ENCODE measurements at regions not wholly inside any gene's neighbourhood (a gene's known extent, or its start where the extent isn't known, plus 50 kb on each side); places are given as distances from the start of the nearest gene placed in this dataset.
"Not testable (repeated sequence)": the region's sequence is repeated elsewhere in the genome, so short reads cannot be mapped to it uniquely, and the experiment has no call there.

GRCh38 chr7:20491284-20491683 is 124.2 kb upstream of the ABCB5 start:
- Histone ChIP-seq H3K4me3 (no peak overlapping the region), H3K36me3 (no peaks in the 10 kb centered on the region), H3K9me3 (peaks cover 0 to 32% (median 22%) of the 10 kb centered on the region in 3 donors), H3K27ac (no peak overlapping the region), H3K4me1 (no peaks in the 10 kb centered on the region), H3K27me3 (peaks cover 0 to 26% (median 0%) of the 10 kb centered on the region in 4 donors)
- no peak for DNase-seq
- TF ChIP-seq POLR2A (IDR thresholded peaks at IDR 0.05), result no peak
- TF ChIP-seq, protein P1, sequence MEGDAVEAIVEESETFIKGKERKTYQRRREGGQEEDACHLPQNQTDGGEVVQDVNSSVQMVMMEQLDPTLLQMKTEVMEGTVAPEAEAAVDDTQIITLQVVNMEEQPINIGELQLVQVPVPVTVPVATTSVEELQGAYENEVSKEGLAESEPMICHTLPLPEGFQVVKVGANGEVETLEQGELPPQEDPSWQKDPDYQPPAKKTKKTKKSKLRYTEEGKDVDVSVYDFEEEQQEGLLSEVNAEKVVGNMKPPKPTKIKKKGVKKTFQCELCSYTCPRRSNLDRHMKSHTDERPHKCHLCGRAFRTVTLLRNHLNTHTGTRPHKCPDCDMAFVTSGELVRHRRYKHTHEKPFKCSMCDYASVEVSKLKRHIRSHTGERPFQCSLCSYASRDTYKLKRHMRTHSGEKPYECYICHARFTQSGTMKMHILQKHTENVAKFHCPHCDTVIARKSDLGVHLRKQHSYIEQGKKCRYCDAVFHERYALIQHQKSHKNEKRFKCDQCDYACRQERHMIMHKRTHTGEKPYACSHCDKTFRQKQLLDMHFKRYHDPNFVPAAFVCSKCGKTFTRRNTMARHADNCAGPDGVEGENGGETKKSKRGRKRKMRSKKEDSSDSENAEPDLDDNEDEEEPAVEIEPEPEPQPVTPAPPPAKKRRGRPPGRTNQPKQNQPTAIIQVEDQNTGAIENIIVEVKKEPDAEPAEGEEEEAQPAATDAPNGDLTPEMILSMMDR (IDR thresholded peaks at IDR 0.05), result no peak
- intact Hi-C loops (cut with DNase I), result no loop called here

- intact Hi-C loops (cut with DNase I), result no loop called here
- H3K4me1 ChIP-seq, result no peaks in the 10 kb centered on the region
- TF ChIP-seq, protein P1 (IDR thresholded peaks at IDR 0.05), result no peak
- no peak for TF ChIP-seq POLR2A (IDR thresholded peaks at IDR 0.05)
- H3K36me3 ChIP-seq, result no peaks in the 10 kb centered on the region
- no peak overlapping the region for H3K27ac ChIP-seq
- H3K27me3 ChIP-seq, result peaks cover 0 to 41% (median 0%) of the 10 kb centered on the region in 4 donors
- no peak for DNase-seq
- H3K9me3 ChIP-seq, result peaks cover 0 to 18% (median 0%) of the 10 kb centered on the region in 3 donors
- no peak overlapping the region for H3K4me3 ChIP-seq
These were observed 120.9 kb upstream of the ABCB5 start for GRCh38 chr7:20494566-20494965.

DNA sequence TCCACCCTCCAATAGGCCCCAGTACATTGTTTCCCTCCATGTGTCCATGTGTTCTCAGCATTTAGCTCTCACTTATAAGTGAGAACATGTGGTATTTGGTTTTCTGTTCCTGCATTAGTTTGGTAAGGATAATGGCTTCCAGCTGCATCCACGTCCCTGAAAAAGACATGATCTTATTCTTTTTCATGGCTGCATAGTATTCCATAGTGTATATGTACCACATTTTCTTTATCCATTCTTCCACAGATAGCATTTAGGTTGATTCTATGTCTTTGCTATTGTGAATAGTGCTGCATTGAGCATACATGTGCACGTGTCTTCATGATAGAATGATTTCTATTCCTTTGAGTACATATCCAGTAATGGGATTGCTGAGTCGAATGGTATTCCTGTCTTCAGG is 114.0 kb upstream of the ABCB5 start:
- intact Hi-C loops (cut with DNase I), result not testable (repeated sequence)
- WGBS, 2 donors, result 79 to 90% methylated on average over 3 of the region's 3 CpGs

GRCh38 chr7:20503278-20503950 is 112.1 kb upstream of the ABCB5 start:
- intact Hi-C loops (cut with DNase I), result no loop called here
- no peak overlapping the region for H3K4me3 ChIP-seq
- no peak for DNase-seq
- no peaks in the 10 kb centered on the region for H3K36me3 ChIP-seq
- H3K4me1 ChIP-seq, result no peaks in the 10 kb centered on the region
- TF ChIP-seq, protein P1 (IDR thresholded peaks at IDR 0.05), result no peak
- no peak for TF ChIP-seq POLR2A (IDR thresholded peaks at IDR 0.05)
- H3K27ac ChIP-seq, result no peak overlapping the region
- WGBS, 2 donors, result 72 to 80% methylated on average over 3 of the region's 3 CpGs
- H3K9me3 ChIP-seq, result peaks cover 0 to 3% (median 0%) of the 10 kb centered on the region in 3 donors
- peaks cover 0 to 3% (median 0%) of the 10 kb centered on the region in 4 donors for H3K27me3 ChIP-seq

More for the DNA sequence above, 114.0 kb upstream of the ABCB5 start:
- not testable (repeated sequence) for H3K4me1 ChIP-seq, H3K36me3 ChIP-seq, H3K4me3 ChIP-seq, H3K27ac ChIP-seq, DNase-seq
- peaks cover 0 to 16% (median 0%) of the 10 kb centered on the region in 3 donors for H3K9me3 ChIP-seq
- peaks cover 0 to 20% (median 0%) of the 10 kb centered on the region in 4 donors for H3K27me3 ChIP-seq

DNA sequence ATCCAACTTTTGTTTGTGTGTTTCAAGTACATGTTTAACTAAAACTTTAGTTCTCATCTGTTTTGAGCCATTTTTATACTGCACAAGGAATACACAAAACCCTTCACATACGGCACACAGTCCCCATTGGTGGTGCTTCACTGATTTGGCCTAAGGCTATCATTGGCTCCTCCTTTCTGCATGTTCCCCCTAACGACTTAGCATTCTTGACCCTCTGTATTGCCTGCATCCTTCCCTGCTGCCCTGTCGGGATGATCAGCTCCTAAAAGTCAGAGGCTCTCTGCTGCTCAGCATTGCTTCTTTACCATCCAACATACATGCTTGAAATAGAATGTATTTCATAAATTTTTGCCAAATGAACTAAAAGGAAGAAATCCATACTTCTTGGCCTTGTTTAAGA is 111.4 kb upstream of the ABCB5 start:
- Histone ChIP-seq H3K27me3 (peaks cover 0 to 3% (median 0%) of the 10 kb centered on the region in 4 donors), H3K4me3 (no peak overlapping the region), H3K9me3 (no peaks in the 10 kb centered on the region), H3K4me1 (no peaks in the 10 kb centered on the region), H3K27ac (no peak overlapping the region), H3K36me3 (no peaks in the 10 kb centered on the region)
- DNase-seq, result no peak
- WGBS, 2 donors, result 61 to 72% methylated on average over 3 of the region's 3 CpGs
- TF ChIP-seq, protein P1 (IDR thresholded peaks at IDR 0.05), result no peak
- no peak for TF ChIP-seq POLR2A (IDR thresholded peaks at IDR 0.05)
- intact Hi-C loops (cut with DNase I), result no loop called here

GRCh38 chr7:20506175-20506574 is 109.3 kb upstream of the ABCB5 start:
- no peaks in the 10 kb centered on the region for H3K4me1 ChIP-seq
- H3K36me3 ChIP-seq, result no peaks in the 10 kb centered on the region
- 83 to 94% methylated on average over 2 of the region's 2 CpGs for WGBS, 2 donors
- TF ChIP-seq, protein P1 (IDR thresholded peaks at IDR 0.05), result no peak
- TF ChIP-seq POLR2A (IDR thresholded peaks at IDR 0.05), result no peak
- peaks cover 0 to 3% (median 0%) of the 10 kb centered on the region in 4 donors for H3K27me3 ChIP-seq
- intact Hi-C loops (cut with DNase I), result no loop called here
- H3K27ac ChIP-seq, result no peak overlapping the region
- H3K9me3 ChIP-seq, result no peaks in the 10 kb centered on the region
- H3K4me3 ChIP-seq, result no peak overlapping the region
- no peak for DNase-seq

All from esophagus squamous epithelium (tissue), 5 donors.